Testis (tissue), 2 donors: ENCODE measurements at regions not wholly inside any gene's neighbourhood (a gene's known extent, or its start where the extent isn't known, plus 50 kb on each side); places are given as distances from the start of the nearest gene placed in this dataset.

ENCODE experiments used
- POLR2A ChIP-seq: fragments of 450-650 bp; IDR thresholded peaks from one replicate; pipeline ENCODE4 v1.6.1; 2017; ENCODE audit warnings: antibody characterized with exemption, mild to moderate bottlenecking, moderate library complexity
- TF ChIP-seq, protein P1 (sequence below), 3 experiments: fragments of 450-650 bp in 2 of 3; fragments of 200-600 bp in 1 of 3; sonication (generic) in 1 of 3; IDR thresholded peaks; one replicate each; pipeline ENCODE4 v1.5.1; 2016 to 2019; ENCODE audit warnings: antibody characterized with exemption in 3 of 3, mild to moderate bottlenecking in 2 of 3, moderate library complexity in 1 of 3

GRCh38 chr12:25347716-25348592 lies 97.2 kb upstream of the KRAS start:
- TF ChIP-seq, protein P1, sequence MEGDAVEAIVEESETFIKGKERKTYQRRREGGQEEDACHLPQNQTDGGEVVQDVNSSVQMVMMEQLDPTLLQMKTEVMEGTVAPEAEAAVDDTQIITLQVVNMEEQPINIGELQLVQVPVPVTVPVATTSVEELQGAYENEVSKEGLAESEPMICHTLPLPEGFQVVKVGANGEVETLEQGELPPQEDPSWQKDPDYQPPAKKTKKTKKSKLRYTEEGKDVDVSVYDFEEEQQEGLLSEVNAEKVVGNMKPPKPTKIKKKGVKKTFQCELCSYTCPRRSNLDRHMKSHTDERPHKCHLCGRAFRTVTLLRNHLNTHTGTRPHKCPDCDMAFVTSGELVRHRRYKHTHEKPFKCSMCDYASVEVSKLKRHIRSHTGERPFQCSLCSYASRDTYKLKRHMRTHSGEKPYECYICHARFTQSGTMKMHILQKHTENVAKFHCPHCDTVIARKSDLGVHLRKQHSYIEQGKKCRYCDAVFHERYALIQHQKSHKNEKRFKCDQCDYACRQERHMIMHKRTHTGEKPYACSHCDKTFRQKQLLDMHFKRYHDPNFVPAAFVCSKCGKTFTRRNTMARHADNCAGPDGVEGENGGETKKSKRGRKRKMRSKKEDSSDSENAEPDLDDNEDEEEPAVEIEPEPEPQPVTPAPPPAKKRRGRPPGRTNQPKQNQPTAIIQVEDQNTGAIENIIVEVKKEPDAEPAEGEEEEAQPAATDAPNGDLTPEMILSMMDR (IDR thresholded peaks at IDR 0.05) = no peak
- no peak for TF ChIP-seq POLR2A
